ENCODE measurements at regions not wholly inside any gene's neighbourhood (a gene's known extent, or its start where the extent isn't known, plus 50 kb on each side); places are given as distances from the start of the nearest gene placed in this dataset.

DNA sequence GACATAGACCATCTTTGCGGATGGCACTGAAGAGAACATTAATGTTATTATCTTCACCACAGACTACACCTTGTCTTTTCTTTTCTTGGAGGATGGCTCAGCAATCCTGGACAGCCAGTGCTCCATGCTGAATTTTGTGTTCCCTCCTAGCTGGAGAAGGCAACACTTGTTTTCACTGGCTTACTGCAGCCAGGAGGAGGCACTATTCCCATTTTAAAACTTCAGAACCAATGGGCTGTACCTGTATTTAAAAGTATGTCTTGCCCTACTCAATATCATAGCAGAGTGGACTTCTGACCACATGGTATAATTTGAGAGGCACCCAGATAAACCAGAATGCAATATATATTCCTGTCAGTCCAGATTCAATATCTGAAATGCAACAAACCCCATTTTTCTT, 53.3 kb upstream of the POGK start:
- Histone ChIP-seq H3K4me3 (ENCODE audit: low read length) (no peak overlapping the region), H3K27me3 (ENCODE audit: control insufficient read depth, insufficient read depth, low read length) (no peaks in the 10 kb centered on the region), H3K36me3 (ENCODE audit: control insufficient read depth, low read depth, low read length) (no peaks in the 10 kb centered on the region), H3K27ac (ENCODE audit: low read length) (no peak overlapping the region), H3K9me3 (ENCODE audit: control insufficient read depth, low read depth, low read length) (no peaks in the 10 kb centered on the region), H3K4me1 (ENCODE audit: control insufficient read depth, low read depth, low read length) (no peaks in the 10 kb centered on the region), H3K9ac (ENCODE audit: low read length) (no peak overlapping the region)

DNA sequence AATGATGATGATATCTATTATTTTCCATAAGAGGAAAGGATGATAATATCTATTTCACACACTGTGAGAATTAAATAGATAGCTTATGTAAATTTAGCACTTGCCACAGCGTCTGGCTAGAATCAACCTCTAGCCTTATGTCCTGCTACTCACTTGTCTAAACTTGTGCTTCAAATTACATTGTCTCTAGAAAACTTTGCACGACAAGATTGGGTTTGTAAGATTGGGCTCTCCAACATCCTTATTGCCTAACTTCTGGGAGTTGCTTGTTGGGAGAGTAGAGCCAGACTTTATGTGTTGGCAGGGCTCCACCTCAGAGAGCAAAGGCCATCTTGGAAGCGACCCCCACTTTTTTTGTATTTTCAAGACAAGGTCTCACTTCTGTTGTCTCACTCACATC, 50.0 kb upstream of the POGK start:
- Histone ChIP-seq H3K4me3 (ENCODE audit: low read length) (no peak overlapping the region), H3K27me3 (ENCODE audit: control insufficient read depth, insufficient read depth, low read length) (no peaks in the 10 kb centered on the region), H3K9ac (ENCODE audit: low read length) (no peak overlapping the region), H3K4me1 (ENCODE audit: control insufficient read depth, low read depth, low read length) (no peaks in the 10 kb centered on the region), H3K36me3 (ENCODE audit: control insufficient read depth, low read depth, low read length) (no peaks in the 10 kb centered on the region), H3K27ac (ENCODE audit: low read length) (no peak overlapping the region), H3K9me3 (ENCODE audit: control insufficient read depth, low read depth, low read length) (no peaks in the 10 kb centered on the region)

Measured in iPS-18a (cell line).